Hematopoietic multipotent progenitor cell (in vitro differentiated cells): ENCODE measurements at regions not wholly inside any gene's neighbourhood (a gene's known extent, or its start where the extent isn't known, plus 50 kb on each side); places are given as distances from the start of the nearest gene placed in this dataset.
"Not testable (repeated sequence)": the region's sequence is repeated elsewhere in the genome, so short reads cannot be mapped to it uniquely, and the experiment has no call there.

ENCODE experiments used
- DNase-seq, 3 donors: peaks; one replicate each; pipeline ENCODE4 v3.0.0-alpha.2; 2011 to 2015; ENCODE audit warnings: low read depth in 2 of 3, low spot score in 2 of 3

DNA sequence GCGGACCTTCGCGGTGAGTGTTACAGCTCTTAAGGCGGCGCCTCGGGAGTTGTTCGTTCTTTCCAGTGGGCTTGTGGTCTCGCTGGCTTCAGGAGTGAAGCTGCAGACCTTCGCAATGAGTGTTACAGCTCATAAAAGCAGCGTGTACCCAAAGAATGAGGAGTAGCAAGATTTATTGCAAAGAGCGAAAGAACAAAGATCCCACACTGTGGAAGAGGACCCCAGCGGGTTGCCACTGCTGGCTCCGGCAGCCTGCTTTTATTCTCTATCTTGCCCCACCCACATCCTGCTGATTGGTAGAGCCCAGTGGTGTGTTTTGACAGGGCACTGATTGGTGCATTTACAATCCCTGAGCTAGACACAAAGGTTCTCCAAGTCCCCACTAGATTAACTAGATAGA lies 941.9 kb downstream of the C4orf33 start:
- not testable (repeated sequence) for DNase-seq

DNA sequence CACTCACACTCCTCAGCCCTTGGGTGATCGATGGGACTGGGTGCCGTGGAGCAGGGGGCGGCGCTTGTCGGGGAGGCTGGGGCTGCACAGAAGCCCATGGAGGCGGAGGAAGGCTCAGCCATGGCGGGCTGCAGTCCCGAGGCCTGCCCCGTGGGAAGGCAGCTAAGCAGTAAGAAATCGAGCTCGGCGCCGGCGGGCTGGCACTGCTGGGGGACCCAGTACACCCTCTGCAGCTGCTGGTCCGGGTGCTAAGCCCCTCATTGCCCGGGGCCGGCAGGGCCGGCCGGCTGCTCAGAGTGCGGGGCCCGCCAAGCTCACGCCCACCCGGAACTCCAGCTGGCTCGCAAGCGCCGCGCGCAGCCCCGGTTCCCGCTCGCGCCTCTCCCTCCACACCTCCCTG lies 942.6 kb downstream of the C4orf33 start:
- not testable (repeated sequence) for DNase-seq

GRCh38 chr4:130043732-130044160 lies 947.8 kb downstream of the C4orf33 start:
- no peak for DNase-seq

DNA sequence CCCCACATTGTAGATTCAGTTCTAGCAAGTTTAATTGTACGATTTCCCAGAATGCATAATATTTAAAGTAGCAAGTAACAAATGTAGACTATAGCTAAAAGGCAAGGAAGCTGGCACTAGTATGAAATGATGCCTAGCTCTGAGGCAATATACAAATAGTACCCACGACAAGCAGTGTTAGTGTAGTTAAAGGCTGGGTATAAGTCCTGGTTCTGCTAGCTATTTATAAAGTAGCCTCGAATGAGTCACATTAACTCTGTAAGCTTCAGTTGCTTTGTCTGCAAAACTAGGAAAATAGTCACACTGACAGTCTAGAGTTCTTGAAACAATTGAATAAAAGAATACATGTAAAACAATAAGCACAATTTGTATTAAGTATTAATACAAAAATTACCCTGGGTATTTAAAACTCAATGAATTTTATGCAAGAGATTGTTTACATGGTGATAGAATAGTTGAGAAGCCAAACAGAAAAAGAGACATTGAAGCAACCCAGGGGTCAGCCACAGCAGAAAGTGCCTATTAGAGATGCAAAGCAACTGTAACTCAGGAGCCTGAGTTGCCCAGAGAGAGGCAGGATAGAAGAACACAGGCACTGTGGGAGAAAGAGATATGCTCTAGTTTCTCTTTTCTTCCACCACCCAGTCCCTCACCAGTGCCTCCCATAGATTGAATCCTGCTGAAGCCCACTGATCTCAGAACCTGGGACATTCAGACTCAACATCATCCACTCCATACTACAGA lies 949.0 kb downstream of the C4orf33 start:
- DNase-seq = no peak

DNA sequence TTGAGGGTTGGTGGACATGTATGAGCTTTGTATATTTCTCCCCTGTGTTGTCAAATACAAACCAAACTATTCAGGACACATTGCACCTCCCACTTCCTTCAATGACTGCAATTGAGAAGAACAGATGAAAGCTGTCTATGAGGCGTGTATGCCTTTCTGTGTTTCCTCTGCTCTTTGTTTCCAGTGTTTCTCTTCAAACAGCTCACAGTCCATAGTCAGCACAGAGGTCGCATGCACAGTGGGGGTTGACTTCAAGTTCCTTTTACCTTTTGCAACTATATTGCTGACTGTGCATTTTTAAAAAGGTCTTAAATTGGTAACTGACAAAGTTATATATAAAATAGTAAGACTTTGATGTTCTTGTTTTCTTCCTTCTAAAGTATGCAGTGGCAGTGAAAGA lies 957.8 kb downstream of the C4orf33 start:
- no peak for DNase-seq

DNA sequence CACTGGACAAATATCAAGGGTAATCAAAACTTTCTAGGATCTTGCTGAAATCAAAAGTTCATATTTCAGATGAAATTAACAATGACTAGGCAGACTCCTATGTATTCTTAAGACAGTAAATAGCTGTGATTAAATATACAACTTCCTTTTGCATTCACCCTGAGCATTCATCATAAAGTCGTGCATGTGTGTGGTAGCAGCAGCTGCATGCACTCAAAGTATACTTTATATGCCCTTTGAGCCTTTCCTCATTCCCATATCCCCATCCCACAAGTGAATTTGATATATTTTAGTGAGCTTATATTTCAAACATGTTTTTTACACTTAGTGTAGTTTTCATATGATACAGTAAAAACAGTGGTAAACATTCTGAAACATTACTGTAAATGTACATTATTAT lies 959.0 kb downstream of the C4orf33 start:
- DNase-seq = no peak

DNA sequence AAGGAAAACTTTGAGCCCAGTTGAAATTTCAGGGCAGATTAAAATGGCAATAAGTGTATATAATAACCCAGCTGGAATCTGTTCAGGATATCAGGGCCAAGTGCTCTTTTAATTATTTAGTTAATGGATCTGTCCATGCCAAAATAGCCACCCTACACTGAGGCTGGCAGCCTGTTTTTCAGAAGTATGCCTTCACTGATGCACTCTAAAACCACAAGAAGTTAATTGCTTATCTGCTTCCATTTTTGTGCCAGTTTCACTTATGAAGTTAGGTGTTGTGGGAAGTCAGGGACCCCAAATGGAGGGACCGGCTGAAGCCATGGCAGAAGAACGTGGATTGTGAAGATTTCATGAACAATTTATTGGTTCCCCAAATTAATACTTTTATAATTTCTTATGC lies 960.3 kb downstream of the C4orf33 start:
- no peak for DNase-seq

DNA sequence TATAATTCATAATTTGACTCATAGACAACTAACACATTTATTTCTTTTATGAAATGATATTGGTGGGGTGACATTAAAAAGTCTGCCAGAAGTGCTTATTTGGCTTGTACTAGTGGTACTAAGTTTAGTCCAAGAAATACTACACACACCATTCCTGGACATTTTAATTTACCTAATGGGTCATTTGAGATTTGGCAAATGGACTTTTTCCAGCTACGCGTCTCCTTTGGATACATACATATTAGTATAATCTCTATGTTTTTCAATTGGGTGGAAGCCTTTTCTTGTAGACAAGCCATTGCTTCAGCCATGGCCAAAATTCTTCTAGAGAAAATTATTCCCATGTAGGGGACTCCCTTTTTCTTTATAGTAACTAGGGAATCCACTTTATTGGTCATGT lies 968.5 kb downstream of the C4orf33 start:
- no peak for DNase-seq

GRCh38 chr4:130067419-130067818 lies 971.5 kb downstream of the C4orf33 start:
- DNase-seq = no peak

GRCh38 chr4:130068072-130068471 lies 972.1 kb downstream of the C4orf33 start:
- DNase-seq = no peak

DNA sequence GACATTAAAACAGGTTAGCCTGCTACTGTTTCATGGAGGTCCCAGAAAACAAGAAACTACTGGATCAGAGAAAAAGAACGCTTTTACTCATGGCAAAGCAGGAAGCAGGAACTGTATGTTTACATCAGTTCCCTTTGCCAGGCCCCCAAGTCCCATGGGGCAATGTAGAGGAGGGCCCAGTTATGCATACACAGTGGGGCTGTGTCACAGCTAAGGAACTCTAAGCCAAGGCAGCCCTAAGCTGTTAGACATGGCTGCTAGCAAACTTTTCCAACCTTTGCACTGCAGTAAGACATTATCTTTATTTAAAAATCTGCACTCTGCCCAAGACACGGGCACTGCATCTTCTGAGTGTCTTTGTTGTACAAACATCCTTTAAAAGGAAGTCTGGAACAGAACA lies 975.8 kb downstream of the C4orf33 start:
- no peak for DNase-seq

- no peak for DNase-seq
Measured at GRCh38 chr4:130073145-130073790, 977.3 kb downstream of the C4orf33 start.

GRCh38 chr4:130074096-130074495 lies 978.1 kb downstream of the C4orf33 start:
- DNase-seq = no peak

- no peak for DNase-seq
Measured at GRCh38 chr4:130077275-130077674, 981.3 kb downstream of the C4orf33 start.

- DNase-seq = not testable (repeated sequence)
Measured at GRCh38 chr4:130079027-130079426, 983.1 kb downstream of the C4orf33 start.

DNA sequence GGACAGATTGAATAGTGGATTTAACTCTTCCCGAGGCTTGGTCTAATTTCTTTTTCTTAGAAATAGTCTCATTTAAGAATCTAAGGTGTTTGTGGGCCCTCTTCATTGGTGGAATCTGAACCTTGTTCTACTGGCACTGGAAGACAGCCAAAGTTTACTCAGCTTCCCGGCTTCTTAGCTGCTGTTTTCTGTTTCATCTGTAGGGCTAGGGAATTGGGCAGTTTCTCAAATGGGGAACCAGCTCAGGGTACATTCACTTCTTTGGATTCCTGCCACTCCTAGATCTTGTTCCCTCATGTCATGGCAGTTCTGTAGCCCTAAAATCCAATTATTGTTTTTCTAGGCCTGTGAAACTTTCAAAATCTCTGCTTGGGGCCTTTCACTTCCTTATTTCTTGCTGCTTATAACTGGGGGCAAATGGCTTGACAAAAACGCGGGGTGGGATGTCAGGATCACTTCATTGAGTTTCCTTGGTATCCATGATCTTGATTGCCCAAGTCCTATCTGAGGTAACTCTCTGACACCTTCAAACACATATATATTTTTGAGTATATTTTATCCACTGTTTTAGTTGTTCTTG lies 985.0 kb downstream of the C4orf33 start:
- no peak for DNase-seq

DNA sequence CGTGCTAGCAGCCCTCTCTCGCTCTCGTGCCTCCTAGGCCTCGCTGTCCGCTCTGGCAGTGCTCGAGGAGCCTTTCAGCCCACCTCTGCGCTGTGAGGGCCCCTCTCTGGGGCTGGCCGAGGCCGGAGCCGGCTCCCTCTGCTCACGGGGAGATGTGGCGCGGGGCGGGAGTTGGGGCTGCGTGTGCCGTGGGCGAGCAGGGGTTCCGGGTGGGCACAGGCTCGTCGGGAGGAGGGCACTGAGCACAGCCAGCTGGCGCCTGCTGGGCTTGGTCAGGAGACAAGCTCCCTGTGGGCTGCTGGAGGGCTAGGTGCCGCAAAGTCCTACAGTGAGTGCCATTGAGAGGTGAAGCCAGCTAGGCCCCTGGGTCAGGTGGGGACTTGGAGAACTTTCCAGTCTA lies 994.5 kb downstream of the C4orf33 start:
- no peak for DNase-seq

GRCh38 chr4:130092187-130093015 lies 996.4 kb downstream of the C4orf33 start:
- no peak for DNase-seq

DNA sequence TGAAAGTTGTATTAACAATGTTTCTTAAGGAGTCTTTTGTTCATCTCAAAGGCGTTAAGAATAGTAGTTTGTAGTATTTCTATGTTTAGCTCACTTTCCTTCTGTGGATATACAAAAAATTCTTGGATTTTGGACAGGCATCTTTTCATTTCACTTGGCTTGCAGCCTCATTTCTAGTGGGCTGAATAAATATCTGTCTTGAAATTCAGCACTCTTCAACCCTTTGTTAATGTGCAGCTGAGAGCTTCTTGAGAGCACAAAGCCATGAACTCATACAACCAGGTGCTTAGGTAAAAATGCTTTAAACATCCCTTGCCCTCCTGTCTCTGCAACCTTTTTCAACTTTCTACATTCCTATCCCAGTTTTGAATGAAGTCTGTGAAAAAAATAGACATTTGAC lies 1003.2 kb downstream of the C4orf33 start:
- DNase-seq = no peak

- DNase-seq = no peak
Measured at GRCh38 chr4:130110189-130110588, 1014.2 kb downstream of the C4orf33 start.

DNA sequence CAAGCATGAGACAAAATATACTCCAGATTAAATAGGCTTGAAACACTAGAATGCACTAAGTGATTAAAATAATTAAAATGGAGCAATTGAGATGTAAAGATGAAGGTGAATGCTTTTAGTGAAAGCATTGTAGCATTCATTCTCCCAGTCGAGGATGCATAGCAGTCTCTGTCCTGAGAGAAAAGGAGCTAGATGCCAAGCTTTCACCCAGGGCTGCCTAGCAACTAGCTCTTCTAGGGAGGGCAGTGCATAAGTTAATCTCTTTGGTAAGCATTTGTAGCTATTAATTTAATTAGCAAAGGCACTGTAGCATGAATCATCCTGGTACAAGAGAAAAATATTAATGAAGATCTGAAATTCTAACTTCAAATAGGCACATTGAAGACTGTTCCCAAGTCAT lies 1014.8 kb downstream of the C4orf33 start:
- DNase-seq = no peak
